Parathyroid adenoma (tissue), 2 donors: ENCODE measurements at regions not wholly inside any gene's neighbourhood (a gene's known extent, or its start where the extent isn't known, plus 50 kb on each side); places are given as distances from the start of the nearest gene placed in this dataset.

Source experiments
- H2AFZ ChIP-seq: fragments of 300-600 bp; sonication (generic); one replicate; pipeline ENCODE4 v1.7.0; 2017; ENCODE audit warnings: antibody characterized with exemption, mild to moderate bottlenecking
- H3K27ac ChIP-seq: fragments of 300-600 bp; sonication (generic); one replicate; pipeline ENCODE4 v1.7.0; 2017
- H3K27me3 ChIP-seq: fragments of 300-600 bp; sonication (generic); one replicate; pipeline ENCODE4 v1.7.0; 2017; ENCODE audit warnings: low read length; ENCODE audit not compliant: control insufficient read depth, insufficient read depth
- H3K36me3 ChIP-seq: fragments of 300-600 bp; sonication (generic); one replicate; pipeline ENCODE4 v1.7.0; 2017; ENCODE audit warnings: low read length; ENCODE audit not compliant: control insufficient read depth, insufficient read depth
- H3K4me1 ChIP-seq: fragments of 300-600 bp; sonication (generic); one replicate; pipeline ENCODE4 v1.7.0; 2017; ENCODE audit warnings: control low read depth
- H3K4me2 ChIP-seq: fragments of 300-600 bp; sonication (generic); one replicate; pipeline ENCODE4 v1.7.0; 2017; ENCODE audit warnings: low read length
- H3K4me3 ChIP-seq: fragments of 300-600 bp; sonication (generic); one replicate; pipeline ENCODE4 v1.7.0; 2017; ENCODE audit warnings: low read depth, low read length
- H3K79me2 ChIP-seq: fragments of 300-600 bp; sonication (generic); one replicate; pipeline ENCODE4 v1.7.0; 2017; ENCODE audit warnings: control low read depth
- H3K9ac ChIP-seq: fragments of 300-600 bp; sonication (generic); one replicate; pipeline ENCODE4 v1.7.0; 2017; ENCODE audit warnings: mild to moderate bottlenecking
- H3K9me3 ChIP-seq: fragments of 300-600 bp; sonication (generic); one replicate; pipeline ENCODE4 v1.7.0; 2017; ENCODE audit warnings: low read length; ENCODE audit not compliant: control insufficient read depth
- TF ChIP-seq, protein P1 (sequence below): fragments of 300-600 bp; sonication (generic); IDR thresholded peaks from one replicate; pipeline ENCODE4 v1.7.0; 2017; ENCODE audit warnings: antibody characterized with exemption, mild to moderate bottlenecking
- donor health status: primary hyperparathyroidism.

GRCh38 chr5:171678646-171679045 lies 107.0 kb upstream of the SMIM23 start:
- Histone ChIP-seq H3K27ac (no peak overlapping the region), H2AFZ (no peak overlapping the region), H3K9ac (no peak overlapping the region), H3K79me2 (no peaks in the 10 kb centered on the region), H3K4me3 (no peak overlapping the region), H3K4me2 (no peak overlapping the region), H3K4me1 (no peaks in the 10 kb centered on the region), H3K9me3 (no peaks in the 10 kb centered on the region), H3K36me3 (no peaks in the 10 kb centered on the region), H3K27me3 (no peaks in the 10 kb centered on the region)
- TF ChIP-seq, protein P1, sequence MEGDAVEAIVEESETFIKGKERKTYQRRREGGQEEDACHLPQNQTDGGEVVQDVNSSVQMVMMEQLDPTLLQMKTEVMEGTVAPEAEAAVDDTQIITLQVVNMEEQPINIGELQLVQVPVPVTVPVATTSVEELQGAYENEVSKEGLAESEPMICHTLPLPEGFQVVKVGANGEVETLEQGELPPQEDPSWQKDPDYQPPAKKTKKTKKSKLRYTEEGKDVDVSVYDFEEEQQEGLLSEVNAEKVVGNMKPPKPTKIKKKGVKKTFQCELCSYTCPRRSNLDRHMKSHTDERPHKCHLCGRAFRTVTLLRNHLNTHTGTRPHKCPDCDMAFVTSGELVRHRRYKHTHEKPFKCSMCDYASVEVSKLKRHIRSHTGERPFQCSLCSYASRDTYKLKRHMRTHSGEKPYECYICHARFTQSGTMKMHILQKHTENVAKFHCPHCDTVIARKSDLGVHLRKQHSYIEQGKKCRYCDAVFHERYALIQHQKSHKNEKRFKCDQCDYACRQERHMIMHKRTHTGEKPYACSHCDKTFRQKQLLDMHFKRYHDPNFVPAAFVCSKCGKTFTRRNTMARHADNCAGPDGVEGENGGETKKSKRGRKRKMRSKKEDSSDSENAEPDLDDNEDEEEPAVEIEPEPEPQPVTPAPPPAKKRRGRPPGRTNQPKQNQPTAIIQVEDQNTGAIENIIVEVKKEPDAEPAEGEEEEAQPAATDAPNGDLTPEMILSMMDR: no peak

DNA sequence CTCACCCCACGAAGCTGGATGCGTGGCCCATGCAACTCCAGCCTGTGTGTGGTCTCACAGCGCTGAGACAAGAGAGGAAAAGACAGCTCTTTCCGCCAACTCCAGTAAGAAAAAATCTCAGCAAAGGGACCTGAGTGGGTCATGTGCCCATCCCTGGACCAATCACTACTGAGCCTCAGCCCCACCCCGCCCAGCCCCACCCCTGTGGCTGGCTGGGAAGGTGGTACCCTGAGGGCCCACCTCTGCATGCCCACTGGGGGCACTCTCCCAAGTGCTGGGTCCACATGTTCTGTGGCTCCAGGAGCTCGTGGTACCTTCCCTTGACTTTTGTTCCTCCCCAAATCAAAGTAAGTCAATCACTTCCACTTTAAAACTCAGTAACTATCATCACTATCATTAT lies 105.1 kb upstream of the SMIM23 start:
- Histone ChIP-seq H3K4me1 (no peaks in the 10 kb centered on the region), H3K36me3 (no peaks in the 10 kb centered on the region), H3K9ac (no peak overlapping the region), H3K27ac (no peak overlapping the region), H2AFZ (no peak overlapping the region), H3K79me2 (no peaks in the 10 kb centered on the region), H3K27me3 (no peaks in the 10 kb centered on the region), H3K4me2 (no peak overlapping the region), H3K4me3 (no peak overlapping the region), H3K9me3 (no peaks in the 10 kb centered on the region)
- TF ChIP-seq, protein P1: no peak

DNA sequence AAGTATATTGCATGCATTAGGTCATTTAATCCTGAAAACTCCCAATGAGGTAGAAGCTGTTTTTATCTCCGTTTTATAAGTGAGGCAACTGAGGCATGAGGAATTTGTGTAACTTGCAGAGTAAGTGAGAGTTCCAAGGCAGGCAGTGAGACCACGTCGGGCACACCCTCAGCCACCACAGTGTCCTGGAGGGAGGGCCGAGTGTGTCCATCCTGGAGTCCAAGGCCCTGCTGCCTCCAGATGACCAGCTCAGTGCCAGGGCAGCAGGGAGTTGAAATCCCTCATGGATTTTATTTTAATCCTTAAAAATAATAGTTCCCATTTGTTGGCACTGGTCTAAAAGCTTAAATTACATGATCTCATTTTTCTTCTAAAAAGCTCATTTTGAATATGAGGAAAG lies 104.6 kb upstream of the SMIM23 start:
- no peak overlapping the region for H3K27ac ChIP-seq
- H3K4me2 ChIP-seq: no peak overlapping the region
- no peak overlapping the region for H3K9ac ChIP-seq
- H3K36me3 ChIP-seq: no peaks in the 10 kb centered on the region
- TF ChIP-seq, protein P1: no peak
- H2AFZ ChIP-seq: no peak overlapping the region
- no peaks in the 10 kb centered on the region for H3K79me2 ChIP-seq
- H3K27me3 ChIP-seq: no peaks in the 10 kb centered on the region
- H3K4me3 ChIP-seq: no peak overlapping the region
- H3K9me3 ChIP-seq: no peaks in the 10 kb centered on the region
- H3K4me1 ChIP-seq: no peaks in the 10 kb centered on the region

DNA sequence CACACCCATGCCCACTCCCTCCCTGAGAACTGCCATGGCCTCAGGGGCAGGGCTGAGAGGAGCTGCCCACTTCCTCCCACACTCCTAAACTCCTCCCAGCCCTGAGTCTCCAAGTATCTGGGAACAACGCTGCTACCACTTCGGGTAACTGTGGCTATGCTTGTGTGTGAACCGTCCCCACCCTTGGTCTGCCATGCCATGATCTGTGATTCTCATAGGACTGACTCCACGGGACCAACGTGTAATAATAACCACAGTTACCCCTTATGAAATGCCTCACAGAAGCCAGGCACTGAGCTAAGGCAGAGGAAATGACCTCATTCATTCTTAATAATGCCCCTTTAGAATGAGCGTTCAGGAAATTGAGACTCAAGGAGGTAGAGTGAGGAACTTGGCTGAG lies 103.9 kb upstream of the SMIM23 start:
- no peak overlapping the region for H3K27ac ChIP-seq
- H3K79me2 ChIP-seq: no peaks in the 10 kb centered on the region
- H3K4me3 ChIP-seq: no peak overlapping the region
- H3K4me2 ChIP-seq: no peak overlapping the region
- H2AFZ ChIP-seq: no peak overlapping the region
- H3K4me1 ChIP-seq: no peaks in the 10 kb centered on the region
- H3K27me3 ChIP-seq: no peaks in the 10 kb centered on the region
- no peaks in the 10 kb centered on the region for H3K36me3 ChIP-seq
- no peaks in the 10 kb centered on the region for H3K9me3 ChIP-seq
- TF ChIP-seq, protein P1: no peak
- no peak overlapping the region for H3K9ac ChIP-seq

DNA sequence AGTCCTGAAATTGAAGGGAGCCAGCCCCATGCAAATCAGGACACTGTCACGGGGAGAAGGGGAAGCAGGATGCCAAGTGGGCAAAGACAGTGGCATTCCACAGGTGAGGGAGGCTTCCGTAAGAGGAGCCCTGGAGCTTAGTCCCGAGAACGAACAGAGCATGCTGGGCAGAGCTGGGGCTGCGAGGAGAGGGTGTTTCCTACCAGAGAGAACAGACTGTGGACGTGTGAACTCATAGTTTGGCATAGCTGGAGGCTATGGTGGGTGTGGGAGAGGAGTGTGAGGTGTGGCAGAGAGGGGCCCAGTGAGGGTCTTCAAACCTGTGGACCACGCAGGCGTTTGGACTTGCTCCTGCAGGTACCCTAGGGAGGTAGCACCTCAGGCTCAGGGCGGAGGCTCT lies 102.8 kb upstream of the SMIM23 start:
- H3K79me2 ChIP-seq: no peaks in the 10 kb centered on the region
- H3K9me3 ChIP-seq: no peaks in the 10 kb centered on the region
- no peaks in the 10 kb centered on the region for H3K36me3 ChIP-seq
- H3K27me3 ChIP-seq: no peaks in the 10 kb centered on the region
- no peak overlapping the region for H3K27ac ChIP-seq
- no peak overlapping the region for H3K4me2 ChIP-seq
- H3K9ac ChIP-seq: no peak overlapping the region
- no peaks in the 10 kb centered on the region for H3K4me1 ChIP-seq
- TF ChIP-seq, protein P1: no peak
- no peak overlapping the region for H2AFZ ChIP-seq
- no peak overlapping the region for H3K4me3 ChIP-seq
